Colonic mucosa (tissue), 4 donors: ENCODE measurements at regions not wholly inside any gene's neighbourhood (a gene's known extent, or its start where the extent isn't known, plus 50 kb on each side); places are given as distances from the start of the nearest gene placed in this dataset.

ENCODE experiments used
- DNase-seq: peaks from one replicate; pipeline ENCODE4 v3.0.0-alpha.2; 2020
- H3K27ac ChIP-seq: fragments of 200-600 bp; one replicate; pipeline ENCODE4 v1.8.0; 2021
- H3K27me3 ChIP-seq: fragments of 200-600 bp; one replicate; pipeline ENCODE4 v1.8.0; 2021
- H3K36me3 ChIP-seq: fragments of 200-600 bp; one replicate; pipeline ENCODE4 v1.8.0; 2021
- H3K4me1 ChIP-seq: fragments of 200-600 bp; one replicate; pipeline ENCODE4 v1.8.0; 2021; ENCODE audit warnings: mild to moderate bottlenecking
- H3K4me3 ChIP-seq: fragments of 200-600 bp; one replicate; pipeline ENCODE4 v1.8.0; 2021
- H3K9ac ChIP-seq, 2 donors: one replicate each; pipeline ENCODE4 v1.7.0; 2013; ENCODE audit warnings: control low read depth in 2 of 2, low read depth in 2 of 2, low read length in 2 of 2
- H3K9me3 ChIP-seq: fragments of 200-600 bp; one replicate; pipeline ENCODE4 v1.8.0; 2021
- CTCF ChIP-seq: fragments of 200-600 bp; IDR thresholded peaks from one replicate; pipeline ENCODE4 v1.8.0; 2022; ENCODE audit warnings: antibody characterized with exemption, mild to moderate bottlenecking
- intact Hi-C: fragments of 100-400 bp; cut with DNase I; formaldehyde crosslinking; loops from one replicate; pipeline ENCODE4 v1.14.1; 2022
- donor health status: healthy.
- donor health status: DM: no; HTN: no; CAD: no.
- donor health status: DM: no; HTN: no; CAD: no.

- no peak for TF ChIP-seq CTCF
- intact Hi-C loops, result no loop called here
Observed at GRCh38 chr21:17032141-17032655, 480.6 kb upstream of the CXADR start.

DNA sequence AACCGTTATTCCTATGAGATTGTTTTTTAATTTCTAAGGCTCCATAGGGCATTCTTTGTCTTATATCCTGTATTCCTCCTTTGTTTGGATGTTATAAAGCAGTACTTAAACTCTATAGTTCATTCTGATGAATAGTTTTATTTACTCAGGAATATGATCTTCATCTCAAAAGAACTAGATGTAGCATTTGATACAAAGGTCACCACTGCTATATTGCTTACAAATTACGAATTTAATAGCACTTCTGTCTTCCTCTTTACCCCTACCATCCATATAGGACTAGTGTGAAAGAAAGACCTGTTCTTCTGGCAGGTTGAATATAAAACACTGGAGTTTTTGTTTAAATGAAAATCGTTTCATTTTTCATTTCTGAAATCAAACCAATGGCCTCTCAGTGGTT lies 468.1 kb upstream of the CXADR start:
- no peak for TF ChIP-seq CTCF
- H3K9me3 ChIP-seq, result no peaks in the 10 kb centered on the region
- no peaks in the 10 kb centered on the region for H3K27me3 ChIP-seq
- intact Hi-C loops, result no loop called here
- H3K9ac ChIP-seq, result no peak overlapping the region
- DNase-seq, result no peak
- no peak overlapping the region for H3K27ac ChIP-seq
- H3K4me1 ChIP-seq, result no peaks in the 10 kb centered on the region
- H3K36me3 ChIP-seq, result no peaks in the 10 kb centered on the region
- H3K4me3 ChIP-seq, result no peak overlapping the region

More at GRCh38 chr21:17032141-17032655, 480.6 kb upstream of the CXADR start:
- no peaks in the 10 kb centered on the region for H3K4me1 ChIP-seq
- no peaks in the 10 kb centered on the region for H3K27me3 ChIP-seq
- H3K27ac ChIP-seq, result no peak overlapping the region
- H3K9ac ChIP-seq, result no peak overlapping the region
- H3K36me3 ChIP-seq, result no peaks in the 10 kb centered on the region
- no peaks in the 10 kb centered on the region for H3K9me3 ChIP-seq
- no peak for DNase-seq
- no peak overlapping the region for H3K4me3 ChIP-seq

GRCh38 chr21:17045214-17045853 lies 467.5 kb upstream of the CXADR start:
- DNase-seq, result no peak
- Histone ChIP-seq H3K9me3 (no peaks in the 10 kb centered on the region), H3K4me3 (no peak overlapping the region), H3K27ac (no peak overlapping the region), H3K27me3 (no peaks in the 10 kb centered on the region), H3K36me3 (no peaks in the 10 kb centered on the region), H3K9ac (no peak overlapping the region), H3K4me1 (no peaks in the 10 kb centered on the region)
- TF ChIP-seq CTCF, result no peak
- intact Hi-C loops, result no loop called here

DNA sequence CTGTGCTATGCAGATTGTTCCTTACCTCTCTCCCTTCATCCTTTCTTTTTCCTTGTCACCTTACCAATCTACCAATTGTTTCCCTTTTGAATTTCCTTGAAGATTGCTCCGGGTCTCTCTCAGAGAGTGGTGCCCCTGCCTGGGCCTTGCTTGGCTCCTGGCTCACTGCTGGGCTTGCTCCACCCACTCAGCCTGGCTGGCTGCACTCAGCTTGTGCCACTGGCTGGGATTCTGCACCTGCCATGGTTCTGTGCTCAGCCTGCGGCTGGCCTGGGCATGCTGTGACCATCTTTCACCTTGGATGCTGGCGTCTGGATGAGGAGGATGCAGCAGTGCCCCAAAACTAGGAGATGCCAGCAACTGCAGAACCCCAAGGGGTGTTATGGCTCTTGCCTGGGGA lies 463.9 kb upstream of the CXADR start:
- H3K4me3 ChIP-seq, result no peak overlapping the region
- no peak overlapping the region for H3K27ac ChIP-seq
- no peak for DNase-seq
- intact Hi-C loops, result no loop called here
- TF ChIP-seq CTCF, result no peak
- no peaks in the 10 kb centered on the region for H3K4me1 ChIP-seq
- no peaks in the 10 kb centered on the region for H3K36me3 ChIP-seq
- H3K27me3 ChIP-seq, result no peaks in the 10 kb centered on the region
- H3K9ac ChIP-seq, result no peak overlapping the region
- no peaks in the 10 kb centered on the region for H3K9me3 ChIP-seq

GRCh38 chr21:17050156-17050555 lies 462.7 kb upstream of the CXADR start:
- Histone ChIP-seq H3K9me3 (no peaks in the 10 kb centered on the region), H3K36me3 (no peaks in the 10 kb centered on the region), H3K9ac (no peak overlapping the region), H3K27me3 (no peaks in the 10 kb centered on the region), H3K27ac (no peak overlapping the region), H3K4me3 (no peak overlapping the region), H3K4me1 (no peaks in the 10 kb centered on the region)
- TF ChIP-seq CTCF, result no peak
- no peak for DNase-seq
- intact Hi-C loops, result no loop called here
